T-cell (primary cell): ENCODE measurements at regions not wholly inside any gene's neighbourhood (a gene's known extent, or its start where the extent isn't known, plus 50 kb on each side); places are given as distances from the start of the nearest gene placed in this dataset.

Experiments
- ATAC-seq, 4 experiments: fragments of 200-7000 bp in 3 of 4; fragments of 150-1000 bp in 1 of 4; cut with Tn5 transposase; replicated peaks in 1 of 4; 1 replicate in 3 of 4; 2 replicates in 1 of 4; pipeline ENCODE4 v1.10.0; 2021; ENCODE audit warnings: moderate library complexity in 3 of 4, mild to moderate bottlenecking in 2 of 4, moderate number of reproducible peaks in 1 of 4
- CTCF ChIA-PET, 2 donors: fragments of 300-600 bp; sonication (Branson Sonifier 250); formaldehyde crosslinking; loops; one replicate each; lab custom pipeline; 2022; ENCODE audit warnings: antibody characterized with exemption in 2 of 2; lab: Charles Lee
- POLR2A ChIA-PET, 2 donors: fragments of 300-600 bp; sonication (Branson Sonifier 250); formaldehyde crosslinking; loops; one replicate each; lab custom pipeline; 2022; ENCODE audit warnings: antibody characterized with exemption in 2 of 2; lab: Charles Lee
- DNase-seq, 35 experiments: peaks; one replicate each; pipeline versions ENCODE4 v3.0.0 to v3.0.0-alpha.2; 2013 to 2023
- H3K27ac ChIP-seq: one replicate; pipeline ENCODE4 v1.5.1; 2013; ENCODE audit warnings: low read length
- H3K27me3 ChIP-seq, 2 experiments: replicated peaks in 1 of 2; 1 replicate in 1 of 2; 2 replicates in 1 of 2; pipeline versions ENCODE4 v1.6.1 to v1.7.0; 2013; ENCODE audit warnings: low read length in 1 of 2, mixed read lengths in 1 of 2; ENCODE audit not compliant: control insufficient read depth in 2 of 2, insufficient read depth in 2 of 2; ENCODE audit errors: extremely low read depth in 1 of 2
- H3K36me3 ChIP-seq, 2 donors: 1 replicate in 1 of 2; 2 replicates in 1 of 2; pipeline versions ENCODE4 v1.6.1 to v1.7.0; 2013; ENCODE audit warnings: low read length in 1 of 2; ENCODE audit not compliant: control insufficient read depth in 2 of 2, insufficient read depth in 1 of 2; ENCODE audit errors: extremely low read depth in 1 of 2
- H3K4me1 ChIP-seq, 2 experiments: 1 replicate in 1 of 2; 2 replicates in 1 of 2; pipeline versions ENCODE4 v1.6.1 to v1.7.0; 2013; ENCODE audit warnings: low read length in 2 of 2, mixed read lengths in 1 of 2; ENCODE audit not compliant: insufficient read depth in 2 of 2, control insufficient read depth in 1 of 2; ENCODE audit errors: extremely low read depth in 1 of 2
- H3K4me3 ChIP-seq, 2 donors: 1 replicate in 1 of 2; 2 replicates in 1 of 2; pipeline versions ENCODE4 v1.5.1 to v1.7.0; 2013; ENCODE audit warnings: mild to moderate bottlenecking in 2 of 2, low read length in 1 of 2, moderate library complexity in 1 of 2; ENCODE audit not compliant: control insufficient read depth in 1 of 2; ENCODE audit errors: extremely low read depth in 1 of 2
- H3K9me3 ChIP-seq: 2 replicates; pipeline ENCODE4 v1.7.0; 2013
- H3K27ac Mint-ChIP-seq, 2 donors: one replicate each; pipeline ENCODE4 v1.8.0; 2020 to 2021; ENCODE audit warnings: mild to moderate bottlenecking in 2 of 2, mixed read lengths in 2 of 2
- H3K27me3 Mint-ChIP-seq, 2 donors: one replicate each; pipeline ENCODE4 v1.8.0; 2021 to 2022; ENCODE audit warnings: mixed read lengths in 2 of 2
- H3K36me3 Mint-ChIP-seq: one replicate; pipeline ENCODE4 v1.8.0; 2021; ENCODE audit warnings: mixed read lengths
- H3K4me1 Mint-ChIP-seq, 3 donors: one replicate each; pipeline ENCODE4 v1.8.0; 2020 to 2022; ENCODE audit warnings: mixed read lengths in 3 of 3, mild to moderate bottlenecking in 1 of 3
- H3K4me3 Mint-ChIP-seq, 3 donors: one replicate each; pipeline ENCODE4 v1.8.0; 2020 to 2022; ENCODE audit warnings: mild to moderate bottlenecking in 3 of 3, mixed read lengths in 3 of 3, moderate library complexity in 3 of 3
- H3K9me3 Mint-ChIP-seq, 3 donors: one replicate each; pipeline ENCODE4 v1.8.0; 2020 to 2022; ENCODE audit warnings: mixed read lengths in 3 of 3
- WGBS: methylation state at CpG from one replicate; pipeline ENCODE4 v1.1.5; 2013; ENCODE audit warnings: missing lambda C conversion rate; ENCODE audit not compliant: insufficient coverage; 5-methylcytosine and 5-hydroxymethylcytosine counted together

DNA sequence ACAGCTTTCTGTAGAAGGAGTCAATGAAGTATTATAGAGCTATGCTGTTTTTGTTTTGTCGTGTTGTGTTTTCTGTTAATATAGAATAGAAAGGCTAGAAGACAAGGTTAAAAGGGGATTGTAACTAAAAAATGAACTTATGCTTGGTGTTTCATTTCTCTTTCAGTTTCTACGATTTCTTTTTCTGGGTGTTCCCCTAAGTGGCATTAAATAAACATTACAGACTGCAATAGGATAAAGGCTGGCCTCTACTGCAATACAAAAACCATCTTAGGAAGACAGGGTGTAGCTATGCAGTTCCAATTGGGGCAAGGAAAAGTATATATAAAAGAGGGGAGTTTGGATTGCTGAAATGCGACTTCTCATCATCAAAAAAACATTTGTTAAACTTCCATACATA, 1609.7 kb upstream of the ACVR2A start:
- Histone ChIP-seq H3K36me3 (no peaks in the 10 kb centered on the region), H3K9me3 (no peaks in the 10 kb centered on the region), H3K27ac (no peak overlapping the region), H3K4me1 (no peaks in the 10 kb centered on the region), H3K4me3 (no peak overlapping the region), H3K27me3 (no peaks in the 10 kb centered on the region)
- H3K9me3 Mint-ChIP-seq: peaks cover 0 to 4% (median 3%) of the 10 kb centered on the region in 3 donors
- no peaks in the 10 kb centered on the region for H3K36me3 Mint-ChIP-seq
- no peak for ATAC-seq
- DNase-seq: no peak
- no CpG with 5 or more reads among the region's 3 CpGs for WGBS
- no peak overlapping the region for H3K27ac Mint-ChIP-seq
- POLR2A ChIA-PET: no interaction called here
- H3K4me1 Mint-ChIP-seq: no peaks in the 10 kb centered on the region
- no peaks in the 10 kb centered on the region for H3K27me3 Mint-ChIP-seq
- H3K4me3 Mint-ChIP-seq: no peak overlapping the region
- CTCF ChIA-PET: no interaction called here

- H3K36me3 Mint-ChIP-seq: no peaks in the 10 kb centered on the region
- no peaks in the 10 kb centered on the region for H3K27me3 Mint-ChIP-seq
- no peak overlapping the region for H3K4me3 Mint-ChIP-seq
- no peaks in the 10 kb centered on the region for H3K36me3 ChIP-seq
- CTCF ChIA-PET: no interaction called here
- H3K4me3 ChIP-seq: no peak overlapping the region
- ATAC-seq (no peak), DNase-seq (no peak)
- no peak overlapping the region for H3K27ac Mint-ChIP-seq
- POLR2A ChIA-PET: no interaction called here
- H3K9me3 ChIP-seq: no peaks in the 10 kb centered on the region
- H3K27ac ChIP-seq: no peak overlapping the region
- H3K4me1 Mint-ChIP-seq: no peaks in the 10 kb centered on the region
- no peaks in the 10 kb centered on the region for H3K4me1 ChIP-seq
- H3K27me3 ChIP-seq: no peaks in the 10 kb centered on the region
- WGBS: no CpG with 5 or more reads among the region's 4 CpGs
- H3K9me3 Mint-ChIP-seq: peaks cover 4 to 7% (median 4%) of the 10 kb centered on the region in 3 donors
These were observed 1615.2 kb upstream of the ACVR2A start for GRCh38 chr2:146229508-146230155.

DNA sequence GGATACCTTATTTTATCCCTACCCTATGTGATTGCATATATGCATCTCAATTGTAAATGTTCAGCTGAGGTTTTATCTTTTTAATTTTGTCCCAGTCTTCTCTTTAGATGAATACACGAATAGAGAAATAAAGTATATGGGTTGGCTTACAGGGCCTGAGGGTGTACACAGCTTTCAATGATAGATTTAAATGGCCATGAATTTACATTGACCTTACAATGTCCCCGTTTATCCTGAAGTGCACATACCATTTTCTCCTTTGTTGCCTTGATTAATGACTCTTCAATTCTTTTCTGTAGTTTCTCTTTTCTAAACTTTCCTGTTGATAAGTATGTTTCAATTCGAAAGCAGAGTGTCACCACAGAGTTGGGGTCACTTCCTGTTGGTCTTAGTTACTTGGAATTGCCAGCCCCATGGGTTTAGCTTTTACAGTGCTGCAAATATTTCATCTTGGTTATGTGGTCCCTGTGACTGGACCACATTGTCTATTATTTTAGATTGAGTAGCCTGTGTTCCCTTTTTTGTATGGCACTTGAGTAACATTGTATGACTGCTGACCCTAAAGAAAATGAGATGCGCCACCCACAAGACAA, 1616.3 kb upstream of the ACVR2A start:
- ATAC-seq: no peak

DNA sequence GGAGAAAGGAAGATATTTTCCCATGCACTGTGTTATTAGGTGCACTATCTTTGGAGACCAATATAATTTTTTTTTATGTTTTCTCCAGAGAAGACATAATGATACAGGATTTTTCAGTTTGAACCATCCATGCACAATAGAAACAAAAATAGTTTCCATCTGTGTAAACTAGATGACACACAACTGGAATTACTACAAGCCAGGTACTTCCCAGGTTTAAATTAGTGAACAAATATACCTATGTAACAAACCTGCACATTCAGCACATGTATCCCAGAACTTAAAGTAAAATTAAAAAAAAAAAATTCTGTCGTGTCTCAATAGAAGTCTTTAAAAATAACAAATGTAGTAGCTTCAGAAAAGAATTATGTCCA, 1616.8 kb upstream of the ACVR2A start:
- Mint-ChIP-seq H3K4me3 (no peak overlapping the region), H3K4me1 (no peaks in the 10 kb centered on the region), H3K9me3 (peaks cover 4 to 7% (median 4%) of the 10 kb centered on the region in 3 donors), H3K27me3 (no peaks in the 10 kb centered on the region), H3K27ac (no peak overlapping the region), H3K36me3 (no peaks in the 10 kb centered on the region)
- Histone ChIP-seq H3K36me3 (no peaks in the 10 kb centered on the region), H3K4me3 (no peak overlapping the region), H3K27me3 (no peaks in the 10 kb centered on the region), H3K4me1 (no peaks in the 10 kb centered on the region), H3K27ac (no peak overlapping the region), H3K9me3 (no peaks in the 10 kb centered on the region)
- CTCF ChIA-PET: no interaction called here
- POLR2A ChIA-PET: no interaction called here
- no peak for DNase-seq
- ATAC-seq: no peak
- no CpG with 5 or more reads among the region's 1 CpG for WGBS

More for the DNA sequence above, 1616.3 kb upstream of the ACVR2A start:
- no peaks in the 10 kb centered on the region for H3K27me3 ChIP-seq
- no peak for DNase-seq
- Mint-ChIP-seq H3K9me3 (peaks cover 4 to 7% (median 4%) of the 10 kb centered on the region in 3 donors), H3K36me3 (no peaks in the 10 kb centered on the region), H3K27me3 (no peaks in the 10 kb centered on the region), H3K4me3 (no peak overlapping the region), H3K27ac (no peak overlapping the region), H3K4me1 (no peaks in the 10 kb centered on the region)
- H3K9me3 ChIP-seq: no peaks in the 10 kb centered on the region
- 22% methylated on average over 1 of the region's 4 CpGs for WGBS
- no peaks in the 10 kb centered on the region for H3K4me1 ChIP-seq
- CTCF ChIA-PET: no interaction called here
- no peak overlapping the region for H3K4me3 ChIP-seq
- H3K36me3 ChIP-seq: no peaks in the 10 kb centered on the region
- H3K27ac ChIP-seq: no peak overlapping the region
- POLR2A ChIA-PET: no interaction called here

DNA sequence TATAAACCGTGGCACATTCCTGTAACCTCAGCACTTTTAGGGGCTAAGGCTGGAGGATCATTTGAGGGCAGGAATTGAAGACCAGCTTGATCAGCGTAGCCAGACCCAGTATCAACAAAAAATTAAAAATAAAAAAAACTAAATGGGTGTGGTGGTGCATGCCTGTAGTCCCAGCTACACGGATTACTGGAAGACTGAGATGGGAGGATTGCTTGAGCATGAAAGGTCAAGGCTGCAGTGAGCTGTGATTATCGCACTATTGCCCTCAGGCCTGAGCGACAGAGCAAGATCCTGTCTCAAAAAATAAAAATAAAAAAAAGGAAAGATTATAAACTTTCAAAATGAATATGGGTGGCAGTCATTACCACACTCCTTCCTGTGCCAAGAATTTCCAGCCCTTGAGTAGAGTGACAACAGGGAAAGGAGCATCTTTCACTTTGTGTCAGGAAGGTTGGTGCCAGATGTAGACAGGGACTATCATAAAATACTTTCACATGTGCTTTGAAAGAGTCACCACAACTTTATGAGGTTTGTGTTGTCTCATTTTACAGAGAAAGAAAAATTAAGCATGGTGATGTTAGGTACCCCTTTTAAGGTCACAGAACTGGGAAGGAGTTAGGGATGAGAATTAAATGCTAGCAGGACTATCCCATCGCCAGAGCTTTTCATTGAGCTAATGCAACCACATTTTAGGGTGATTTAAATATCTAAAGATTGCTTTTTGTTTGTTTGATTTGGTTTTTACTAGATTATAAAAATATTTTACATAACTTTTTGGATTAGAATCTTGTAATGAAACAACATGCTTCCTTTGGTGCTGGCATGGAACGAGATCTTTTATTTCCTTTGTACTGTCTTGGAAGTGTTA, 1617.4 kb upstream of the ACVR2A start:
- no peaks in the 10 kb centered on the region for H3K36me3 ChIP-seq
- H3K36me3 Mint-ChIP-seq: no peaks in the 10 kb centered on the region
- no peak overlapping the region for H3K27ac ChIP-seq
- ChIA-PET CTCF (no interaction called here), POLR2A (no interaction called here)
- H3K4me3 ChIP-seq: no peak overlapping the region
- no peak overlapping the region for H3K27ac Mint-ChIP-seq
- no peak overlapping the region for H3K4me3 Mint-ChIP-seq
- ATAC-seq (no peak), DNase-seq (no peak)
- H3K4me1 Mint-ChIP-seq: no peaks in the 10 kb centered on the region
- peaks cover 4 to 7% (median 4%) of the 10 kb centered on the region in 3 donors for H3K9me3 Mint-ChIP-seq
- no peaks in the 10 kb centered on the region for H3K27me3 ChIP-seq
- H3K4me1 ChIP-seq: no peaks in the 10 kb centered on the region
- H3K9me3 ChIP-seq: no peaks in the 10 kb centered on the region
- WGBS: no CpG with 5 or more reads among the region's 7 CpGs
- no peaks in the 10 kb centered on the region for H3K27me3 Mint-ChIP-seq

DNA sequence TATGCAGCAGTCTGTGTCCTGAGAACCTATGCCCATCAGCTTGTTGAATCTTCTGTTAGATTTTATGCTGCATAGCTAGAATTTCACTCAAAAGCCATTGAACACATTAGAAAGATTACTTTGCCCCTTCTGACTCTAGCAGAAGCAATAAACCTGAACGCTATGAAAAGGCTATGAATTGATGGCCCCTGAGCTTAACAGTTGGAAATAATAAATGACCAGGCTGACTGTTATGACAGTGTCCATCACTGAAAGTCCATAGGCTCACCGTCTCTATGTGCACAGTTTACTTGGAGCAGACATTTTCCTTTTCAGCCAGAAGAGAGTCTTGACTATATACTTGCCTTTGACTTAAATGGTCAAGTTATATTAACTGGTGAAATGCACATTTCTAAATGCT, 1618.8 kb upstream of the ACVR2A start:
- H3K9me3 ChIP-seq: no peaks in the 10 kb centered on the region
- no peaks in the 10 kb centered on the region for H3K4me1 Mint-ChIP-seq
- H3K36me3 Mint-ChIP-seq: no peaks in the 10 kb centered on the region
- ATAC-seq: no peak
- ChIA-PET POLR2A (no interaction called here), CTCF (no interaction called here)
- H3K4me1 ChIP-seq: no peaks in the 10 kb centered on the region
- H3K36me3 ChIP-seq: no peaks in the 10 kb centered on the region
- no CpG with 5 or more reads among the region's 2 CpGs for WGBS
- DNase-seq: no peak
- H3K4me3 Mint-ChIP-seq: no peak overlapping the region
- no peak overlapping the region for H3K27ac Mint-ChIP-seq
- H3K27me3 ChIP-seq: no peaks in the 10 kb centered on the region
- no peaks in the 10 kb centered on the region for H3K27me3 Mint-ChIP-seq
- no peak overlapping the region for H3K4me3 ChIP-seq
- H3K27ac ChIP-seq: no peak overlapping the region
- H3K9me3 Mint-ChIP-seq: peaks cover 4 to 7% (median 4%) of the 10 kb centered on the region in 3 donors
